ENCODE measurements at regions not wholly inside any gene's neighbourhood (a gene's known extent, or its start where the extent isn't known, plus 50 kb on each side); places are given as distances from the start of the nearest gene placed in this dataset.

DNA sequence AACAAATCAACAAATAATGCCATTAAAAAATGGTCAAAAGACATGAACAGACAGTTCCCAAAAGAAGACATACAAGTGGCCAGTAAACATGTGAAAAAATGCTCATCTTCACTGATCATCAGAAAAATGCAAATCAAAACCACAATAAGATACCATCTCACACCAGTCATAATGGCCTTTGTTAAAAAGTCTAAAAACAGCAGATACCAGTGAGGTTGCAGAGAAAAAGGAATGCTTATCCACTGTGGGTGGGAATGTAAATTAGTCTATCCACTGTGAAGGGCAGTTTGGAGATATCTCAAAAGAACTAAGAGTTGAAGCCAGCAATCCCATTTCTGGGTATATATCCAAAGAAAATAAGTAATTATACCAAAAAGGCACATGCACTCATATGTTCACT lies 668.1 kb upstream of the CPEB2 start:
- no peak for TF ChIP-seq RAD21 (IDR thresholded peaks at IDR 0.05)
- TF ChIP-seq HNF4A (conservative IDR thresholded peaks at IDR 0.05) = no peak
- TF ChIP-seq, protein P1, sequence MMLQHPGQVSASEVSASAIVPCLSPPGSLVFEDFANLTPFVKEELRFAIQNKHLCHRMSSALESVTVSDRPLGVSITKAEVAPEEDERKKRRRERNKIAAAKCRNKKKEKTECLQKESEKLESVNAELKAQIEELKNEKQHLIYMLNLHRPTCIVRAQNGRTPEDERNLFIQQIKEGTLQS (IDR thresholded peaks at IDR 0.05) = no peak
- TF ChIP-seq, protein P2, sequence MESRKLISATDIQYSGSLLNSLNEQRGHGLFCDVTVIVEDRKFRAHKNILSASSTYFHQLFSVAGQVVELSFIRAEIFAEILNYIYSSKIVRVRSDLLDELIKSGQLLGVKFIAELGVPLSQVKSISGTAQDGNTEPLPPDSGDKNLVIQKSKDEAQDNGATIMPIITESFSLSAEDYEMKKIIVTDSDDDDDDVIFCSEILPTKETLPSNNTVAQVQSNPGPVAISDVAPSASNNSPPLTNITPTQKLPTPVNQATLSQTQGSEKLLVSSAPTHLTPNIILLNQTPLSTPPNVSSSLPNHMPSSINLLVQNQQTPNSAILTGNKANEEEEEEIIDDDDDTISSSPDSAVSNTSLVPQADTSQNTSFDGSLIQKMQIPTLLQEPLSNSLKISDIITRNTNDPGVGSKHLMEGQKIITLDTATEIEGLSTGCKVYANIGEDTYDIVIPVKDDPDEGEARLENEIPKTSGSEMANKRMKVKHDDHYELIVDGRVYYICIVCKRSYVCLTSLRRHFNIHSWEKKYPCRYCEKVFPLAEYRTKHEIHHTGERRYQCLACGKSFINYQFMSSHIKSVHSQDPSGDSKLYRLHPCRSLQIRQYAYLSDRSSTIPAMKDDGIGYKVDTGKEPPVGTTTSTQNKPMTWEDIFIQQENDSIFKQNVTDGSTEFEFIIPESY (IDR thresholded peaks at IDR 0.05) = no peak
- TF ChIP-seq RXRA (IDR thresholded peaks at IDR 0.05) = no peak
- no peak for TF ChIP-seq EGR1 (IDR thresholded peaks at IDR 0.05; ENCODE audit: low read depth in 2 of 2)
- TF ChIP-seq REST (IDR thresholded peaks at IDR 0.05) = no peak
- no peak for TF ChIP-seq NR2F2 (IDR thresholded peaks at IDR 0.05)
- TF ChIP-seq TAF1 (conservative IDR thresholded peaks at IDR 0.05) = no peak
- TF ChIP-seq YY1 (IDR thresholded peaks at IDR 0.05) = no peak
- no peak for TF ChIP-seq SP1 (IDR thresholded peaks at IDR 0.05)
- no peak for TF ChIP-seq MAX (IDR thresholded peaks at IDR 0.05)
- TF ChIP-seq GABPA (IDR thresholded peaks at IDR 0.05 in 1 of 2, conservative IDR thresholded peaks at IDR 0.05 in 1 of 2) = no peak
- TF ChIP-seq JUND (IDR thresholded peaks at IDR 0.05) = no peak
- no peak for TF ChIP-seq FOXA2 (IDR thresholded peaks at IDR 0.05)
- no peak for DNase-seq (ENCODE audit: low spot score)

DNA sequence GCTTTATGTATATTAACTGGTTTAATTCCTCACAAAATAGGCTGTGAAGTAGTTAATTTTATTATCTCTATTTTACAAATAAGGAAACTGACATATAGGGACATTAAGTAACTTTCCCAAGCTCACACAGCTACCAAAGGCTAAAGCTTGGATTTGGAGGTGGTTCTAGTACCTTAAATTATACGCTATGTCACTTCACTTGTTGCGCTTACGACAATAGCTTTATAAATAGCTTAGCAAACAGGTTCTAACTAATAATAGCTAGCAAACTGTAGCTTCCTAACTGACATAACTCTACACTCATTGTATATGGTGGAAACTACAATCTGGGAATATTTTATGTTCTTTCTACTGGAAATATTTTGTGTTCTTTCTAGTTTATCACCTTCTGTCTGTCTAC lies 666.4 kb upstream of the CPEB2 start:
- no peak for DNase-seq (ENCODE audit: low spot score)
- Histone ChIP-seq H3K27ac (ENCODE audit: low read depth in 1 of 2, low read length in 2 of 2) (no peak overlapping the region), H3K9me3 (ENCODE audit: control insufficient read depth in 4 of 4, low read length in 3 of 4) (peaks cover 0 to 2% (median 0%) of the 10 kb centered on the region in 4 donors), H3K36me3 (ENCODE audit: control insufficient read depth in 4 of 4, insufficient read depth in 3 of 4, low read depth in 1 of 4, low read length in 3 of 4) (no peaks in the 10 kb centered on the region), H3K9ac (ENCODE audit: low read depth in 1 of 2, low read length in 2 of 2) (no peak overlapping the region), H3K27me3 (ENCODE audit: control insufficient read depth in 4 of 4, insufficient read depth in 4 of 4, low read length in 3 of 4) (no peaks in the 10 kb centered on the region), H3K4me1 (ENCODE audit: control insufficient read depth in 4 of 4, insufficient read depth in 4 of 4, low read length in 3 of 4) (no peaks in the 10 kb centered on the region), H3K4me3 (ENCODE audit: low read depth in 1 of 3, low read length in 3 of 3) (no peak overlapping the region)
- TF ChIP-seq JUND (IDR thresholded peaks at IDR 0.05) (no peak), FOXA1 (IDR thresholded peaks at IDR 0.05) (no peak), NR2F2 (IDR thresholded peaks at IDR 0.05) (no peak), HNF4G (IDR thresholded peaks at IDR 0.05) (no peak), RAD21 (IDR thresholded peaks at IDR 0.05) (no peak)
- TF ChIP-seq, protein P3, sequence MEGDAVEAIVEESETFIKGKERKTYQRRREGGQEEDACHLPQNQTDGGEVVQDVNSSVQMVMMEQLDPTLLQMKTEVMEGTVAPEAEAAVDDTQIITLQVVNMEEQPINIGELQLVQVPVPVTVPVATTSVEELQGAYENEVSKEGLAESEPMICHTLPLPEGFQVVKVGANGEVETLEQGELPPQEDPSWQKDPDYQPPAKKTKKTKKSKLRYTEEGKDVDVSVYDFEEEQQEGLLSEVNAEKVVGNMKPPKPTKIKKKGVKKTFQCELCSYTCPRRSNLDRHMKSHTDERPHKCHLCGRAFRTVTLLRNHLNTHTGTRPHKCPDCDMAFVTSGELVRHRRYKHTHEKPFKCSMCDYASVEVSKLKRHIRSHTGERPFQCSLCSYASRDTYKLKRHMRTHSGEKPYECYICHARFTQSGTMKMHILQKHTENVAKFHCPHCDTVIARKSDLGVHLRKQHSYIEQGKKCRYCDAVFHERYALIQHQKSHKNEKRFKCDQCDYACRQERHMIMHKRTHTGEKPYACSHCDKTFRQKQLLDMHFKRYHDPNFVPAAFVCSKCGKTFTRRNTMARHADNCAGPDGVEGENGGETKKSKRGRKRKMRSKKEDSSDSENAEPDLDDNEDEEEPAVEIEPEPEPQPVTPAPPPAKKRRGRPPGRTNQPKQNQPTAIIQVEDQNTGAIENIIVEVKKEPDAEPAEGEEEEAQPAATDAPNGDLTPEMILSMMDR (IDR thresholded peaks at IDR 0.05; ENCODE audit: low read depth, low read length, missing input control) = no peak
- TF ChIP-seq, protein P2 (IDR thresholded peaks at IDR 0.05) = no peak
- WGBS = 94% methylated on average over 3 of the region's 3 CpGs

More for the DNA sequence above, 668.1 kb upstream of the CPEB2 start:
- no peaks in the 10 kb centered on the region for H3K27me3 ChIP-seq (ENCODE audit: control insufficient read depth in 4 of 4, insufficient read depth in 4 of 4, low read length in 3 of 4)
- no peak overlapping the region for H3K27ac ChIP-seq (ENCODE audit: low read depth in 1 of 2, low read length in 2 of 2)
- H3K9me3 ChIP-seq (ENCODE audit: control insufficient read depth in 4 of 4, low read length in 3 of 4) = peaks cover 0 to 2% (median 0%) of the 10 kb centered on the region in 4 donors
- H3K9ac ChIP-seq (ENCODE audit: low read depth in 1 of 2, low read length in 2 of 2) = no peak overlapping the region
- H3K4me3 ChIP-seq (ENCODE audit: low read depth in 1 of 3, low read length in 3 of 3) = no peak overlapping the region
- no peaks in the 10 kb centered on the region for H3K36me3 ChIP-seq (ENCODE audit: control insufficient read depth in 4 of 4, insufficient read depth in 3 of 4, low read depth in 1 of 4, low read length in 3 of 4)
- no peaks in the 10 kb centered on the region for H3K4me1 ChIP-seq (ENCODE audit: control insufficient read depth in 4 of 4, insufficient read depth in 4 of 4, low read length in 3 of 4)

Measured in liver (tissue), 8 donors.